ENCODE measurements at regions not wholly inside any gene's neighbourhood (a gene's known extent, or its start where the extent isn't known, plus 50 kb on each side); places are given as distances from the start of the nearest gene placed in this dataset.

GRCh38 chr5:100270023-100270771 is 265.0 kb upstream of the FAM174A start:
- no peak for TF ChIP-seq POLR2AphosphoS5 (IDR thresholded peaks at IDR 0.05; ENCODE audit: low read depth, low read length)
- no peak for TF ChIP-seq POLR2A (IDR thresholded peaks at IDR 0.05; ENCODE audit: low read depth, low read length)
- TF ChIP-seq TAF1 (IDR thresholded peaks at IDR 0.05; ENCODE audit: borderline replicate concordance, low read depth, low read length) = no peak
- DNase-seq (ENCODE audit: insufficient read length) (no peak), FAIRE-seq (no peak)

GRCh38 chr5:100260968-100261367 is 274.2 kb upstream of the FAM174A start:
- FAIRE-seq = no peak
- no peak for TF ChIP-seq TAF1 (IDR thresholded peaks at IDR 0.05; ENCODE audit: borderline replicate concordance, low read depth, low read length)
- no peak for TF ChIP-seq POLR2AphosphoS5 (IDR thresholded peaks at IDR 0.05; ENCODE audit: low read depth, low read length)
- TF ChIP-seq POLR2A (IDR thresholded peaks at IDR 0.05; ENCODE audit: low read depth, low read length) = no peak
- DNase-seq (ENCODE audit: insufficient read length) = no peak

- TF ChIP-seq POLR2A (IDR thresholded peaks at IDR 0.05; ENCODE audit: low read depth, low read length) (no peak), POLR2AphosphoS5 (IDR thresholded peaks at IDR 0.05; ENCODE audit: low read depth, low read length) (no peak), TAF1 (IDR thresholded peaks at IDR 0.05; ENCODE audit: borderline replicate concordance, low read depth, low read length) (no peak)
- DNase-seq (ENCODE audit: insufficient read length) (no peak), FAIRE-seq (no peak)
Observed at GRCh38 chr5:100252944-100253343, 282.2 kb upstream of the FAM174A start.

- no peak for DNase-seq (ENCODE audit: insufficient read length)
- no peak for FAIRE-seq
- TF ChIP-seq TAF1 (IDR thresholded peaks at IDR 0.05; ENCODE audit: borderline replicate concordance, low read depth, low read length) (no peak), POLR2AphosphoS5 (IDR thresholded peaks at IDR 0.05; ENCODE audit: low read depth, low read length) (no peak), POLR2A (IDR thresholded peaks at IDR 0.05; ENCODE audit: low read depth, low read length) (no peak)
Observed at GRCh38 chr5:100252037-100252436, 283.1 kb upstream of the FAM174A start.

- DNase-seq (ENCODE audit: insufficient read length) (no peak), FAIRE-seq (no peak)
- TF ChIP-seq POLR2A (IDR thresholded peaks at IDR 0.05; ENCODE audit: low read depth, low read length) (no peak), TAF1 (IDR thresholded peaks at IDR 0.05; ENCODE audit: borderline replicate concordance, low read depth, low read length) (no peak), POLR2AphosphoS5 (IDR thresholded peaks at IDR 0.05; ENCODE audit: low read depth, low read length) (no peak)
Observed at GRCh38 chr5:100249884-100250269, 285.3 kb upstream of the FAM174A start.

DNA sequence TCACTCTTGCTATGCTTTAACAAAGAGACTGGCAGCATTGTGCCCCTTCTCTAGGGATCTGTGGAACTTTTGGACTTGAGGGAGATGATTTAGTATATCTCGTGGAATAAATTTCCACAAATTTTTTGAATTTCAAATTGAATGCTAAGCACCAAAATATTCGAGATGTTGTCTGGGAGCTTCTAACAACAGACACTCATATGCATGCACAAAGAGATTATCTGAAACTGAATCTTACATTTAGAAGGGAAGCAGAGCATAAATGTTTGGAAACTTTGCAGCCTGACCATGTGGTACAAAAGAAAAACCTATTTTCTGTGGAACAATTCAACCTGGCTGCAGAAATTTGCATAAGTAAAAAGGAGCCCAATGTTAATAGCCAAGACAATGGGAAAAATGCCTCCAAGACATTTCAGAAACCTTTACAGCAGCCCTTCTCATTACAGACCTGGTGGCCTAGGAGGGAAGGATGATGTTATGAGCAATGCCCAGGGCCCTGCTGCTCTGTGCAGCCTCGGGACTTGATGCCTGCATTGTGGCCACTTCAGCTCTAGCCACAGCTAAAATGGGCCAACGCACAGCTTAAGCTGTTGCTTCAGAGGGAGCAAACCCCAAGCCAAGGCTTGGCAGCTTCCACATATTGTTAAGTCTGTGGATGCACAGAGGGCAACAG is 285.8 kb upstream of the FAM174A start:
- TF ChIP-seq TAF1 (IDR thresholded peaks at IDR 0.05; ENCODE audit: borderline replicate concordance, low read depth, low read length) = no peak
- TF ChIP-seq POLR2AphosphoS5 (IDR thresholded peaks at IDR 0.05; ENCODE audit: low read depth, low read length) = no peak
- no peak for TF ChIP-seq POLR2A (IDR thresholded peaks at IDR 0.05; ENCODE audit: low read depth, low read length)
- DNase-seq (ENCODE audit: insufficient read length) = no peak
- FAIRE-seq = no peak

GRCh38 chr5:100232736-100233135 is 302.4 kb upstream of the FAM174A start:
- no peak for DNase-seq (ENCODE audit: insufficient read length)
- no peak for TF ChIP-seq TAF1 (IDR thresholded peaks at IDR 0.05; ENCODE audit: borderline replicate concordance, low read depth, low read length)
- no peak for TF ChIP-seq POLR2AphosphoS5 (IDR thresholded peaks at IDR 0.05; ENCODE audit: low read depth, low read length)
- no peak for TF ChIP-seq POLR2A (IDR thresholded peaks at IDR 0.05; ENCODE audit: low read depth, low read length)
- no peak for FAIRE-seq

- DNase-seq (ENCODE audit: insufficient read length) (no peak), FAIRE-seq (no peak)
- TF ChIP-seq TAF1 (IDR thresholded peaks at IDR 0.05; ENCODE audit: borderline replicate concordance, low read depth, low read length) (no peak), POLR2AphosphoS5 (IDR thresholded peaks at IDR 0.05; ENCODE audit: low read depth, low read length) (no peak), POLR2A (IDR thresholded peaks at IDR 0.05; ENCODE audit: low read depth, low read length) (no peak)
Observed at GRCh38 chr5:100188778-100189177, 346.4 kb upstream of the FAM174A start.

DNA sequence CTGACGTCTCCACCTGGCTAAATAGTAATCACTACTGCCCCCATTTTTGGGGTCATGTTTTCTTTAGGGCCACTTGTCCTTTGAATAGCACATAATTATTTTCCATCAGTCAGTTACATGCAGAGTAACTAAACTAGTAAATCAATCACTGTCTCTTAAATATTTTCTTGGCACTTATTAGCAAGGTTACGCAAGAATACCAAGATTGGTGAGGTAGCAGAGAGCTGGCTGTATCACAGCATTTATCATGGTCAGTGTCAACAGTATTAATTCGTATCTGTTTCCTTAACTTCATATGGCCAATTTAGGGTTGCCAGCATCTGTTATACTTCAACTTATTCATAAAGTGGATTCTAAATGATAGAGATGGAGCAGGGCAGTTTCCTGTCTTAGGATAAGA is 346.8 kb upstream of the FAM174A start:
- DNase-seq (ENCODE audit: insufficient read length) (no peak), FAIRE-seq (no peak)
- TF ChIP-seq POLR2AphosphoS5 (IDR thresholded peaks at IDR 0.05; ENCODE audit: low read depth, low read length) (no peak), POLR2A (IDR thresholded peaks at IDR 0.05; ENCODE audit: low read depth, low read length) (no peak), TAF1 (IDR thresholded peaks at IDR 0.05; ENCODE audit: borderline replicate concordance, low read depth, low read length) (no peak)

- FAIRE-seq (no peak), DNase-seq (ENCODE audit: insufficient read length) (no peak)
- no peak for TF ChIP-seq POLR2AphosphoS5 (IDR thresholded peaks at IDR 0.05; ENCODE audit: low read depth, low read length)
- TF ChIP-seq POLR2A (IDR thresholded peaks at IDR 0.05; ENCODE audit: low read depth, low read length) = no peak
- no peak for TF ChIP-seq TAF1 (IDR thresholded peaks at IDR 0.05; ENCODE audit: borderline replicate concordance, low read depth, low read length)
Observed at GRCh38 chr5:100186181-100186580, 349.0 kb upstream of the FAM174A start.

- no peak for DNase-seq (ENCODE audit: insufficient read length)
- no peak for TF ChIP-seq TAF1 (IDR thresholded peaks at IDR 0.05; ENCODE audit: borderline replicate concordance, low read depth, low read length)
- no peak for TF ChIP-seq POLR2AphosphoS5 (IDR thresholded peaks at IDR 0.05; ENCODE audit: low read depth, low read length)
- TF ChIP-seq POLR2A (IDR thresholded peaks at IDR 0.05; ENCODE audit: low read depth, low read length) = no peak
- FAIRE-seq = no peak
Observed at GRCh38 chr5:100182402-100182801, 352.8 kb upstream of the FAM174A start.

DNA sequence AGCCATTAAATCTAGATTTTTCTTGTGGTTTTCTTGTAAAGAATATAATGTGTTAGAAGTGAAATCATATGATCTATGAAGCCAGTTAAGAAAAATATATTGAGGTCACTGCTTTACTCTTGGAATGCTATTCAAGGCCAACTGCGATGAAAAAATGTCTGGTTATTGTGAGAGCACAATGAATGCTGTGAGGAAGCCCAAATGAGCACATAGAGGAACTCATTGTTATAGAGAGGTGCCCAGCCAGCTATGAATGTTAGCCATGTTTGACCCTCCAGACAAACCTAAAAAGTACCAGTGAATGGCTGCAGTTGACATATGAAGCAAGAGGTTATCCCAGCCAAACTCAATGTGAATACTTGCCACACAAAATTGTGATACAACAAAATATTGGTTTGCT is 359.8 kb upstream of the FAM174A start:
- TF ChIP-seq TAF1 (IDR thresholded peaks at IDR 0.05; ENCODE audit: borderline replicate concordance, low read depth, low read length) = no peak
- no peak for TF ChIP-seq POLR2AphosphoS5 (IDR thresholded peaks at IDR 0.05; ENCODE audit: low read depth, low read length)
- no peak for TF ChIP-seq POLR2A (IDR thresholded peaks at IDR 0.05; ENCODE audit: low read depth, low read length)
- no peak for FAIRE-seq
- no peak for DNase-seq (ENCODE audit: insufficient read length)
